K562 (cell line): ENCODE measurements at regions not wholly inside any gene's neighbourhood (a gene's known extent, or its start where the extent isn't known, plus 50 kb on each side); places are given as distances from the start of the nearest gene placed in this dataset.
A peak's percentile ranks its signal among the peaks of the same experiment; 100 is the strongest.

Experiments used
- ATAC-seq: fragments of 200-7000 bp; cut with Tn5 transposase; 3 replicates; pipeline ENCODE4 v1.9.1; 2020; ENCODE audit warnings: moderate library complexity
- BruUV-seq: library from RNA; stranded (reverse); fragments of 400-500 nt; replicated peaks from 2 replicates; lab custom pipeline; 2021; lab: Mats Ljungman, UMichigan
- CTCF ChIA-PET: fragments of 300-600 bp; formaldehyde crosslinking; extraction: SDS; loops from one replicate; lab custom pipeline; 2021; ENCODE audit warnings: low intra/inter-chr PET ratio; lab: Yijun Ruan, JAX
- POLR2A ChIA-PET: fragments of 300-600, 350-650 bp; sonication (Branson Sonifier 250); formaldehyde crosslinking; extraction: SDS; loops from one replicate; lab custom pipeline; 2021; ENCODE audit warnings: antibody characterized with exemption, inconsistent platforms; lab: Yijun Ruan, JAX
- DNase-seq, 4 experiments: peaks; one replicate each; pipeline versions ENCODE4 v3.0.0 to v3.0.0-alpha.2; 2011 to 2018; ENCODE audit warnings: low spot score in 3 of 4, mixed read lengths in 3 of 4; ENCODE audit errors: extremely low read depth in 1 of 4
- FAIRE-seq: peaks from 2 replicates; lab custom pipeline; 2011; peaks lifted over from hg19 to GRCh38; lab: Jason Lieb, UNC
- H2AFZ ChIP-seq: 2 replicates; pipeline ENCODE4 v1.6.0; 2011; ENCODE audit warnings: low read depth, low read length, control low read depth, inconsistent platforms
- H3K27ac ChIP-seq: fragments of 200-600 bp; 3 replicates; pipeline ENCODE4 v1.8.0; 2011; ENCODE audit warnings: low read depth, mild to moderate bottlenecking, control low read depth, inconsistent platforms, low read length, moderate library complexity, mixed read lengths; ENCODE audit errors: extremely low read depth
- H3K27me3 ChIP-seq, 2 experiments: fragments of 300-600 bp in 1 of 2; 2 replicates in 1 of 2; 3 replicates in 1 of 2; pipeline versions ENCODE4 v1.6.0 to v1.8.0; 2011; ENCODE audit warnings: inconsistent platforms in 2 of 2, low read length in 2 of 2, mild to moderate bottlenecking in 1 of 2, mixed read lengths in 1 of 2, moderate library complexity in 1 of 2; ENCODE audit not compliant: control insufficient read depth in 2 of 2, insufficient read depth in 2 of 2
- H3K36me3 ChIP-seq: fragments of 300-600 bp; 3 replicates; pipeline ENCODE4 v1.8.0; 2011; ENCODE audit warnings: mild to moderate bottlenecking, low read length, inconsistent platforms; ENCODE audit not compliant: control insufficient read depth, insufficient read depth
- H3K4me1 ChIP-seq, 2 experiments: fragments of 200-600 bp in 1 of 2; replicated peaks in 1 of 2; 2 replicates in 1 of 2; 3 replicates in 1 of 2; pipeline versions ENCODE4 v1.5.1 to v1.8.0; 2011; ENCODE audit warnings: inconsistent platforms in 2 of 2, low read length in 2 of 2, mild to moderate bottlenecking in 1 of 2, mixed read lengths in 1 of 2, moderate library complexity in 1 of 2; ENCODE audit not compliant: control insufficient read depth in 2 of 2, insufficient read depth in 2 of 2
- H3K4me2 ChIP-seq: 2 replicates; pipeline ENCODE4 v1.6.1; 2011; ENCODE audit warnings: low read length, control low read depth, inconsistent platforms, mixed read lengths; ENCODE audit not compliant: insufficient read depth
- H3K4me3 ChIP-seq: fragments of 200-600 bp; sonication (generic), shearing (Covaris generic); 2 replicates; pipeline ENCODE4 v1.5.1; 2016; ENCODE audit warnings: control low read depth, inconsistent platforms
- H3K79me2 ChIP-seq: fragments of 200-600 bp; 3 replicates; pipeline ENCODE4 v1.8.0; 2011; ENCODE audit warnings: low read length, inconsistent platforms; ENCODE audit not compliant: control insufficient read depth, insufficient read depth
- H3K9ac ChIP-seq, 2 experiments: 2 replicates each; pipeline versions ENCODE4 v1.6.0 to v1.6.1; 2011; ENCODE audit warnings: low read depth in 2 of 2, low read length in 2 of 2, control low read depth in 1 of 2, inconsistent platforms in 1 of 2, mild to moderate bottlenecking in 1 of 2, mixed read lengths in 1 of 2; ENCODE audit not compliant: insufficient read depth in 1 of 2
- H3K9me1 ChIP-seq: one replicate; pipeline ENCODE4 v1.6.0; 2011; ENCODE audit warnings: inconsistent platforms, mild to moderate bottlenecking, low read length, moderate library complexity; ENCODE audit not compliant: control insufficient read depth, insufficient read depth
- H3K9me3 ChIP-seq: replicated peaks from 2 replicates; pipeline ENCODE4 v1.5.1; 2011; ENCODE audit warnings: low read depth, low read length, inconsistent platforms; ENCODE audit not compliant: control insufficient read depth, insufficient read depth
- H4K20me1 ChIP-seq: replicated peaks from 2 replicates; pipeline ENCODE4 v1.6.1; 2011; ENCODE audit warnings: low read length, inconsistent platforms, mixed read lengths; ENCODE audit not compliant: control insufficient read depth, insufficient read depth
- CTBP1 ChIP-seq: fragments of 450-650 bp; IDR thresholded peaks from 2 replicates; pipeline ENCODE4 v1.6.1; 2016; ENCODE audit warnings: borderline replicate concordance
- ZNF3 ChIP-seq: fragments of 250-450 bp; sonication (Bioruptor Pico); IDR thresholded peaks from 2 replicates; pipeline ENCODE4 v1.5.0; 2021; ENCODE audit warnings: mild to moderate bottlenecking, moderate library complexity
- WGBS: fragments of 100-300 bp; shearing (Covaris generic); methylation state at CpG from one replicate; pipeline ENCODE4 v1.1.6; 2016; ENCODE audit warnings: low coverage, mixed read lengths; ENCODE audit not compliant: insufficient coverage; ENCODE audit errors: missing lambda C conversion rate; 5-methylcytosine and 5-hydroxymethylcytosine counted together
- in situ Hi-C: fragments of 300-500 bp; cut with MboI; formaldehyde crosslinking; loops from 4 replicates; pipeline ENCODE4 v1.15.0; 2018; ENCODE audit warnings: inconsistent platforms, mixed read lengths
- intact Hi-C: fragments of 100-400 bp; cut with micrococcal nuclease; formaldehyde crosslinking; loops from 2 replicates; pipeline ENCODE4 v1.14.2; 2022

GRCh38 chr3:154901278-154901677, 178.8 kb upstream of the MME start:
- WGBS, result 24% methylated on average over 2 of the region's 2 CpGs
- ChIA-PET CTCF (no interaction called here), POLR2A (no interaction called here)
- H3K79me2 ChIP-seq, result no peaks in the 10 kb centered on the region
- ATAC-seq (no peak), DNase-seq (no peak)
- no TSS peak for BruUV-seq
- no peak overlapping the region for H3K27ac ChIP-seq
- H3K4me3 ChIP-seq, result no peak overlapping the region
- H3K9me1 ChIP-seq, result no peaks in the 10 kb centered on the region
- H4K20me1 ChIP-seq, result no peaks in the 10 kb centered on the region
- H3K4me2 ChIP-seq, result no peak overlapping the region
- H3K4me1 ChIP-seq, result no peaks in the 10 kb centered on the region
- intact Hi-C loops, result no loop called here
- TF ChIP-seq ZNF3 (CRISPR knock-in tag), result no peak
- TF ChIP-seq, all 486 proteins: peak for 0
- H2AFZ ChIP-seq, result no peak overlapping the region
- H3K9ac ChIP-seq, result no peak overlapping the region
- in situ Hi-C loops, result no loop called here
- H3K9me3 ChIP-seq, result no peaks in the 10 kb centered on the region
- no peak for FAIRE-seq
- H3K36me3 ChIP-seq, result no peaks in the 10 kb centered on the region
- H3K27me3 ChIP-seq, result no peaks in the 10 kb centered on the region

- H3K36me3 ChIP-seq, result no peaks in the 10 kb centered on the region
- in situ Hi-C loops (no loop called here), intact Hi-C loops (no loop called here)
- FAIRE-seq (peak; percentile 46), ATAC-seq (no peak), DNase-seq (no peak)
- H3K79me2 ChIP-seq, result no peaks in the 10 kb centered on the region
- BruUV-seq, result no TSS peak
- ChIA-PET POLR2A (no interaction called here), CTCF (no interaction called here)
- no peak overlapping the region for H2AFZ ChIP-seq
- TF ChIP-seq CTBP1, result no peak
- no peak overlapping the region for H3K4me3 ChIP-seq
- WGBS, result 7% methylated on average over 1 of the region's 1 CpG
- H3K27ac ChIP-seq, result no peak overlapping the region
- H3K4me2 ChIP-seq, result no peak overlapping the region
- no peaks in the 10 kb centered on the region for H3K9me1 ChIP-seq
- no peaks in the 10 kb centered on the region for H4K20me1 ChIP-seq
- no peak overlapping the region for H3K9ac ChIP-seq
- no peaks in the 10 kb centered on the region for H3K9me3 ChIP-seq
- H3K4me1 ChIP-seq, result no peaks in the 10 kb centered on the region
- no peaks in the 10 kb centered on the region for H3K27me3 ChIP-seq
Measured at GRCh38 chr3:154900816-154901215, 179.3 kb upstream of the MME start.
